ENCODE measurements at regions not wholly inside any gene's neighbourhood (a gene's known extent, or its start where the extent isn't known, plus 50 kb on each side); places are given as distances from the start of the nearest gene placed in this dataset.
"Not testable (repeated sequence)": the region's sequence is repeated elsewhere in the genome, so short reads cannot be mapped to it uniquely, and the experiment has no call there.

DNA sequence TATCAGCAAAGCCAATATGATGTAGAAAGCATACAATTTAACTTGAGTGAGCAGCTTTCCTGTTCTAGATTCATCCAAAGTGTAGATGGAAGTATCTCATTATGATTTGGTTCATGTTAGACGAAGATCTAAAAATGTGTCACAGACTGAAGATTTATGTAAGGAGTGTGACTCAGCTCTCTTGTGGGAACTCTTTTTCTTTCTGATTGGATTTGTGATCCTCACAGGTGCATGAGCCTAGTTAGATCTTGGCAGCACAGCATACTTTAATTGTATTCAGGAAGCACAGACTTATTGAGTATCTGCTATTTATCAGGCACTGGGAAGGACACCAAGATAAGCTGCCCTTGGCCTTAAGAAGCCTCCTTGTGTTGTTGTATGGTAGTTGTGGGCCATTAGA is 147.1 kb downstream of the C11orf91 start:
- no peak for DNase-seq

GRCh38 chr11:33552756-33553155 is 147.9 kb downstream of the C11orf91 start:
- no peak for DNase-seq

DNA sequence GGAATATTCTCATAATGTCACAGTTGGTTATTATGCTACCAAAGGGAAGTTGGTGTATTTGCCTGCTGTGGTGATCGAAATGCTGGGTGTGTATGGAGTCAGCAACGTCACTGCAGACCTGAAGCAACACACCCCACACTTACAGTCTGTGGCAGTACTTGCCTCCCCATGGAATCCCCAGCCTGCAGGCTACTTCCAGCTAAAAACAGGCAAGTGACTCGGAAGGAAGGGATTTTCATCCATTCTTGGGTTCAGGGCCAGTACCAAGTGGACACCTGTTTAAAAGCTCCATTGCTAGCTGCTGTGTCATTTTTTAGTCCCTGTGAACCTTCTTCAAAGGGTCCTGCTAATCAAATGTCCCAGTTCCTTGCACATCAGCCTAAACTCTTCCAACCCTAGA is 149.6 kb downstream of the C11orf91 start:
- DNase-seq, result no peak

GRCh38 chr11:33549483-33549882 is 151.1 kb downstream of the C11orf91 start:
- DNase-seq, result no peak

DNA sequence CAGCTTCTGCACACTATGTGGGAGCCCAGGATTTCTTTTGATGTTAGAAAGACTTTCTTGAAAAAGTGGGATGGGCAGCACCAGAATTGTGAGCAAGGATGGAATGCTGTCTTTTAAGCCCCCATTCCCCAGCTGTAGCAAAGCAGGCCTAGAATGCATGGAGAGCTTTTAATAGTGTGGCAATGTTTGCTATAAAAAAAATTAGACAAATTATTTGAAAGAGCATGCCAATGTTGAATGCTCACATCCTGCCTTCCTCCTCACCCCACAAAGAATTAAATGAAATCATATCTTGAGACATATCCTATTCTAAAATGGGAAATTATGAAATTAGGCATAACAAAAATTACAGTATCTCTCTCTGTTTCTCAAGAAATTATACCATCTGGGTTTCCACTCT is 154.7 kb downstream of the C11orf91 start:
- DNase-seq, result no peak

GRCh38 chr11:33544593-33545373 is 155.8 kb downstream of the C11orf91 start:
- DNase-seq, result no peak

GRCh38 chr11:33543823-33544222 is 156.8 kb downstream of the C11orf91 start:
- DNase-seq, result no peak

- DNase-seq, result peak; percentile 24
These were observed 157.7 kb downstream of the C11orf91 start for GRCh38 chr11:33542921-33543320.

DNA sequence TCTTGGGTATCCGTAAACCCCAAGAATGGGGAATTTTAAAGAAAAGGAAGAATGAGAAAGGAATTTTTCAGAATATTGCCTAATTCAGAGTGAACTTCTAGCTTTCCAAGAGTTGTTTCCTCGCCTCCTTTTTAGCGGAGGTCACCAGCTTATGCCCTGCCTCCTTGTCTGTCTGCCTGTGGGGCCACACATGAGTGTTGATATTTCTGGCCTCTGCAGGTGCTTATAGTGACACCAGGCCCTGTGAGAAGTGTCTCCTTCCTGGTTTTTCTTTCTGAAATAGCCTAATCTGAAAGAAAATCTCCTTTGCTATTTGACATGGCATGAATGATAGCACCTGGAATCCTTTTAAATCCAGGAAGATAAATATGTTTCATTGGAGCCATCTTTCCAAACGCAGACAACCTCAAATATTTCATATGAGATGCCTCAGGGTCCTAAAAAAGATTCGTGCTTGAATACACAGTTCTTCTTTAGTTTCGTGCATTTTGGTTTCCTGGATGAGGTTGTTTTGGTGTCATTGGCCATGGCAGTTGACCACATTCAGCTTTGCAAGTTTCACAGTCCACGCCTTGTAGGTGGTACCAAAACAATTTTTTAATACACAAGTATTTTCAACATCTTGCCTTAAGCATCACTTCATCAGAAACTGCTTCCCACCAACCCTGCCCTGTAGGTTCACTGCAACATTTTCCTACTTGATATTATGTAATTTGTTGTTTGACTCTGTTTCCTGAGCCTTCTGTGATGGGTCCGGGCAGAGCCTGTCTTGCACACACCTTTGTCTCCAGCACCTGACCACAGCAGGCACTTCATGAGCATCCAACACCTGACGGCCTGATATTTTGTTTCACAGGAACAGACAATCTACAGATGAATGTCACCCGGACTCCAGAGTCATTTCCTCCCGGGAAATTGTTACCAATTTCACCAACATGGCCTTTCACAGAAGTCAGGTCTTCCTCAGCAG is 159.4 kb downstream of the C11orf91 start:
- no peak for DNase-seq

GRCh38 chr11:33540427-33540826 is 160.2 kb downstream of the C11orf91 start:
- DNase-seq, result no peak

DNA sequence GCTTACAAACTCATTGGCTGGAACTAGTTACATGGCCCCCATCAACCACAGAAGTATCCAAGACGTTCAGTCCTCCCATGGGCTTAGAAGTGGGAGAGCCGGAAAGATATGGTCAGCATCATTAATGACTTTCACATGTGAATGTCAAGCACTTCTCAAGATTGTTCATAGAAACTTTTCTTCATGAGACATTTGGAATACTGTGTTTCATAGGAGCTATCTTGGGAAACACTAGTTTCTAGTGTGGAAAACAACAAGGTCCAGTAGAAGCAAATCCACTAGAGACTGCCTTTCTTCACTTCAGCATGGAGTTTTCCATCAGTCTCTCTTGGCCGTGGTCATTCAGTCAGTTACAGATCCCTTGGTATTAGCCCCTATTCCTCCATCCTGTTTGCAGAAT is 160.9 kb downstream of the C11orf91 start:
- no peak for DNase-seq

DNA sequence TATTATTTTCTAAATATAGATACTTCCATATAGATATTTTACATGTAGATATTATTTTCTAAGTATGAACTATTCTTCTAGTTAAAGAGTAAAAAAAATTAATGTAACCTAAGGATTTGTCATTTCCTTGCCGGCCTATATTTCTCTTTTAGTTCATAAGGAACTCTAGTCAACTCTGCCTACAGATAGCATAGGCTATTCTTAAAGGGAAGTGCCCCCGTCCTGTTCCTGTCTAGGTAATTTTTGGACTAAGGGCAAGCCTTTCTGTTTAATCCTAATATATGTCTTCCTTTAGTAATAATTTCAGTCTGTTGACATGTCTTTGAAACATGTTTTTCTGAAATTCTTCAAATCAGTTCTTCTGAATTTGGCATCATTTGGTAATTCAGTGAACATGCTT is 161.9 kb downstream of the C11orf91 start:
- DNase-seq, result no peak

- DNase-seq, result no peak
These were observed 164.4 kb downstream of the C11orf91 start for GRCh38 chr11:33536178-33536577.

DNA sequence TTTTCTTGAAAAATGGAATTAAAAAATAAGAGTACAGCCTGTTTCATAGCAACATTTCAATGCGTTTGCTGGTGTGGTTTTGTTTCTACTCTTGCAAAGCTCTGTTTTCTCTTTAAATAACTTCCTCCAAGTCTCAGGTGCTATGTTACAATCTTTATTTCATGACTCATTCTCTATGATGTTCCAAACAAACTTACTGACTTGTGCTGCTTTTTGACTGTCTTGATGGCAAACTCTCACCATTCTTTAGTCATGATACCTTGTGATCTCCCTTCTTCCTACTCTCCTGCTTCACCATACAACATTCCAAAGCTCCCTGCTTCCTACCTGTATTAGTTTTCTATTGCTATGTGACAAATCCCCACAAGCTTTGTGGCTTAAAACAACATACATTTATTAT is 166.1 kb downstream of the C11orf91 start:
- no peak for DNase-seq

GRCh38 chr11:33533386-33534052 is 167.1 kb downstream of the C11orf91 start:
- DNase-seq, result no peak

- DNase-seq, result no peak
These were observed 167.8 kb downstream of the C11orf91 start for GRCh38 chr11:33532720-33533385.

GRCh38 chr11:33532257-33532656 is 168.4 kb downstream of the C11orf91 start:
- DNase-seq, result no peak

GRCh38 chr11:33531743-33532181 is 168.9 kb downstream of the C11orf91 start:
- DNase-seq, result no peak

- no peak for DNase-seq
These were observed 169.8 kb downstream of the C11orf91 start for GRCh38 chr11:33530815-33531214.

GRCh38 chr11:33529461-33529860 is 171.2 kb downstream of the C11orf91 start:
- no peak for DNase-seq

- not testable (repeated sequence) for DNase-seq
These were observed 172.9 kb downstream of the C11orf91 start for GRCh38 chr11:33527738-33528137.

- DNase-seq, result no peak
These were observed 174.8 kb downstream of the C11orf91 start for GRCh38 chr11:33525789-33526188.

GRCh38 chr11:33521384-33521783 is 179.2 kb downstream of the C11orf91 start:
- no peak for DNase-seq

All from activated T-cell treated with anti-CD3 and anti-CD28 coated beads, Interleukin-2, amount 50 U/mL, for 1 hour (primary cell).